Right lobe of liver (tissue), 4 donors: ENCODE measurements at regions not wholly inside any gene's neighbourhood (a gene's known extent, or its start where the extent isn't known, plus 50 kb on each side); places are given as distances from the start of the nearest gene placed in this dataset.

Experiments used
- CTCF ChIP-seq, 4 donors: fragments of 200-600 bp in 3 of 4; fragments of 450-650 bp in 1 of 4; IDR thresholded peaks; one replicate each; pipeline versions ENCODE4 v1.5.1 to v1.8.0; 2016 to 2022; ENCODE audit warnings: antibody characterized with exemption in 4 of 4, mild to moderate bottlenecking in 2 of 4
- POLR2A ChIP-seq: fragments of 450-650 bp; IDR thresholded peaks from one replicate; pipeline ENCODE4 v1.6.1; 2017; ENCODE audit warnings: antibody characterized with exemption, mild to moderate bottlenecking
- donor health status: DM: no; HTN: no; CAD: no.
- donor health status: DM: no; HTN: no; CAD: no.
- donor health status: DM: no; HTN: yes; CAD: no.

DNA sequence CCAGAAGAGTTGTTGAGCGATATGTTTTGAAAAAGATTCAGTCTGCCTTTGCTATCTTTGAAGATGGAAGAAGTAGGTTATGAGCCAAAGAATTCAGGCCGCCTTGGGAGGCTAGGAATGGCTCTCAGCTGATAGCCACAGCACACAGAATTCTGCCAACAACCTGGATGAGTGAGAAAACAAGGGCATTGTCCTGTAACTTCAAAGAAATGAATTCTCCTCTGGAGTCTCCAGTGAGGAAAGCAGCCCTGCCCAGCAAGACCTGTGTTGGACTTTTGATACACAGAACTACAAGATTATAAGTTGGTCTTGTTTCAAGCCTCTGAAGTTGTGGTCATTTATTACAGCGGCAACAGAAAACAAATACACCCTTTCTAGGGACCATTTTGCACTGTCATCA lies 509.9 kb upstream of the ZNF608 start:
- TF ChIP-seq CTCF (IDR thresholded peaks at IDR 0.05) = no peak
- no peak for TF ChIP-seq POLR2A
